GM23248 (cell line): ENCODE measurements at regions not wholly inside any gene's neighbourhood (a gene's known extent, or its start where the extent isn't known, plus 50 kb on each side); places are given as distances from the start of the nearest gene placed in this dataset.
"Not testable (repeated sequence)": the region's sequence is repeated elsewhere in the genome, so short reads cannot be mapped to it uniquely, and the experiment has no call there.

Source experiments
- DNase-seq: peaks from one replicate; pipeline ENCODE4 v3.0.0-alpha.2; 2015
- H2AFZ ChIP-seq: fragments of 200-600 bp; sonication (generic); 2 replicates; pipeline ENCODE4 v1.6.1; 2016; ENCODE audit warnings: antibody characterized with exemption
- H3F3A ChIP-seq: fragments of 200-600 bp; sonication (generic); 2 replicates; pipeline ENCODE4 v1.6.1; 2016; ENCODE audit warnings: mild to moderate bottlenecking, antibody characterized with exemption, mixed run types; ENCODE audit not compliant: insufficient read depth
- H3K27ac ChIP-seq: fragments of 200-600 bp; sonication (generic); 2 replicates; pipeline ENCODE4 v1.5.1; 2016; ENCODE audit warnings: mild to moderate bottlenecking
- H3K27me3 ChIP-seq: fragments of 200-600 bp; sonication (generic); replicated peaks from 2 replicates; pipeline ENCODE4 v1.6.1; 2016; ENCODE audit warnings: mild to moderate bottlenecking; ENCODE audit not compliant: insufficient read depth
- H3K36me3 ChIP-seq: fragments of 200-600 bp; sonication (generic); 2 replicates; pipeline ENCODE4 v1.6.1; 2016; ENCODE audit warnings: low read depth, mild to moderate bottlenecking
- H3K4me1 ChIP-seq: fragments of 200-600 bp; sonication (generic); 2 replicates; pipeline ENCODE4 v1.6.1; 2016; ENCODE audit warnings: mild to moderate bottlenecking; ENCODE audit not compliant: insufficient read depth
- H3K4me2 ChIP-seq: fragments of 200-600 bp; sonication (generic); one replicate; pipeline ENCODE4 v1.6.1; 2016; ENCODE audit warnings: mild to moderate bottlenecking; ENCODE audit not compliant: unreplicated experiment
- H3K4me3 ChIP-seq: fragments of 200-600 bp; sonication (generic); 2 replicates; pipeline ENCODE4 v1.5.1; 2016; ENCODE audit warnings: mild to moderate bottlenecking
- H3K79me2 ChIP-seq: fragments of 200-600 bp; sonication (generic); 2 replicates; pipeline ENCODE4 v1.6.1; 2016; ENCODE audit warnings: mild to moderate bottlenecking; ENCODE audit not compliant: insufficient read depth
- H3K9ac ChIP-seq: fragments of 200-600 bp; sonication (generic); 2 replicates; pipeline ENCODE4 v1.6.1; 2016; ENCODE audit warnings: mild to moderate bottlenecking
- H3K9me2 ChIP-seq: fragments of 200-600 bp; sonication (generic); 2 replicates; pipeline ENCODE4 v1.6.1; 2016; ENCODE audit warnings: mixed run types, mild to moderate bottlenecking, moderate library complexity; ENCODE audit not compliant: insufficient read depth
- H3K9me3 ChIP-seq: fragments of 200-600 bp; sonication (generic); one replicate; pipeline ENCODE4 v1.6.1; 2017; ENCODE audit warnings: low read depth
- H4K20me1 ChIP-seq: fragments of 200-600 bp; sonication (generic); 2 replicates; pipeline ENCODE4 v1.6.0; 2016; ENCODE audit not compliant: insufficient read depth
- WGBS, 2 experiments: methylation state at CpG; one replicate each; pipeline ENCODE4 v1.1.6; 2015 to 2017; ENCODE audit warnings: low lambda C conversion rate in 2 of 2, low coverage in 1 of 2; ENCODE audit errors: missing lambda C conversion rate in 2 of 2; 5-methylcytosine and 5-hydroxymethylcytosine counted together
- in situ Hi-C: fragments of 300-500 bp; cut with MboI; formaldehyde crosslinking; loops from 2 replicates; pipeline ENCODE4 v1.15.0; 2020

DNA sequence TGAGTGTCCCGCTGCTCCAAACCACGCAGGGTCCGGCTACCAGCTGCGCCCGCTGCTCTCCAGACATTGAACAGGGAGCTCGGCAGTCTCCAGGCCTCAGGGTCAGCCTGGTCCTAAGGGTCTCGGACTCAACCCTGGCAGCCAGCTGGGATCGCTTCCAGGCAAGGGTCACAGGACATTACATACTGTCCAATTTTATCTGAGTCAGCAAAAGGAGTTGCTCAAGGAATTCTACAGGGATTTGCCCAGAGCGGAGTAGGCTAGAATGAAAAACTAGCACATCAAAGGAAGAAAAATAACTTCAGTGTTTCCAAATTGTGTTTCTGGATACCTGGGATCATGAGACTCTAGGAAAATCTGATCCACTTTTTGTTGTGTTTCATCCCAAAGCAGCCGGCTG lies 112.2 kb upstream of the METTL14 start:
- H3K79me2 ChIP-seq, in situ Hi-C loops, H3K4me3 ChIP-seq, H3K27me3 ChIP-seq, H4K20me1 ChIP-seq, H3K9me2 ChIP-seq, DNase-seq, H3K4me1 ChIP-seq, H3K9ac ChIP-seq, H2AFZ ChIP-seq, H3K27ac ChIP-seq, H3F3A ChIP-seq, H3K4me2 ChIP-seq, H3K36me3 ChIP-seq, H3K9me3 ChIP-seq: not testable (repeated sequence)
- 87% methylated on average over 10 of the region's 10 CpGs for WGBS, 2 experiments

DNA sequence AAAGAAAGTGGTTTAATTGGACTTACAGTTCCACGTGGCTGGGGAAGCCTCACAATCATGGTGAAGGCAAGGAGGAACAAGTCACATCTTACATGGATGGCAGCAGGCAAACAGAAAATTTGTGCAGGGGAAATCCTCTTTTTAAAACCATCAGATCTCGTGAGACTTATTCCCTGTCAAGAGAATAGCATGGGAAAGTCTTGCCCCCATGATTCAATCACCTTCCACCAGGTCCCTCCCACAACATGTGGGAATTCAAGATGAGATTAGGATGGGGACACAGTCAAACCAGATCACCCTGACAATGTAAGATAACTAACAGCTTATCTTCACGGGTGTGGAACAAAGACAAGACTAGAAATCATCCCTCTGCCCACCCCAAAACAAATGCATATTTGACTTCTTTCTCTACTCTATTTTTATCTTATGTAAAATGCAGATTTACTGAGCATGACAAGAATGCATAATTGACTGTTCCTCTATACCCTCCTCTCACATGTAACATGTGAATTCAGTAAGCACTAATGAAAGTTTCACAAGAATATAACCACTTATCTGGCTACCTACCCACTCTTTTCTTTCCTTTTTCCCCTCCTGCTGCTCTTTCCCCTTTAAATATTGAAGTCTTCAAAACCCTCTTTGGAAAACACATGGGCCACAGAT lies 110.8 kb upstream of the METTL14 start:
- H3F3A ChIP-seq = not testable (repeated sequence)

GRCh38 chr4:118575057-118575456 lies 110.1 kb upstream of the METTL14 start:
- H3K9ac ChIP-seq, H3K9me2 ChIP-seq, H4K20me1 ChIP-seq, H3K4me1 ChIP-seq, in situ Hi-C loops, H3K9me3 ChIP-seq, H3K36me3 ChIP-seq, H3K4me3 ChIP-seq, H3F3A ChIP-seq, H3K27me3 ChIP-seq, H3K79me2 ChIP-seq: not testable (repeated sequence)
- H3K27ac ChIP-seq = peak overlapping the region; percentile 27; the same call in 1 of the 2 replicates
- H2AFZ ChIP-seq = peak overlapping the region; percentile 62
- peak overlapping the region; percentile 42 for H3K4me2 ChIP-seq
- DNase-seq = peak; percentile 36
- WGBS, 2 experiments = 74 to 85% methylated on average over 1 of the region's 1 CpG

More for the DNA sequence above, 110.8 kb upstream of the METTL14 start:
- 21 to 30% methylated on average over 3 of the region's 3 CpGs for WGBS, 2 experiments
- H3K9ac ChIP-seq, H3K79me2 ChIP-seq, H3K36me3 ChIP-seq, in situ Hi-C loops, H3K9me2 ChIP-seq, H3K27ac ChIP-seq, H3K9me3 ChIP-seq, H4K20me1 ChIP-seq, H3K4me1 ChIP-seq, H3K27me3 ChIP-seq, H3K4me3 ChIP-seq, H2AFZ ChIP-seq, DNase-seq, H3K4me2 ChIP-seq: not testable (repeated sequence)

DNA sequence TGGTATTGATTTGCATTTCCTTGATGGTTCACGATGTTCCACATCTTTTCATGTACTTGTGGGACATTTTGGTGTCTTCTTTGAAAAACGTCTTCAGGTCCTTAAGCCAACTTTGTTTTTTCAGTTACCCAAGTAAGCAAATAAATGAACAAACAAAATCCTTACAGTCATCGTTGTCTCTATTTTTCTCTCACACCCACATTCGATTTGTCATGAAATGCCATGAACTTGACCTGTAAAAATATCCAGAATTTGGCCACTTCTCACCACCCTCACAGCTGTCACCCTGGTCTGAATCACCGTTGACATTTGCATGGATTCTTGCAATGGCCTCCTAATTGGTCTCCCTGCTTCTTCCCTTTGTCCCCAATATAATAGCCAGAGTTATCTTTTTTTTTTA lies 109.5 kb upstream of the METTL14 start:
- H3K36me3 ChIP-seq, H3K79me2 ChIP-seq, H3K4me1 ChIP-seq, H3K9me2 ChIP-seq, DNase-seq, H3K27me3 ChIP-seq, H3K27ac ChIP-seq, H2AFZ ChIP-seq, H3K4me3 ChIP-seq, H3K9me3 ChIP-seq, H3F3A ChIP-seq, H3K9ac ChIP-seq, H3K4me2 ChIP-seq, in situ Hi-C loops, H4K20me1 ChIP-seq: not testable (repeated sequence)
- 54 to 57% methylated on average over 5 of the region's 5 CpGs for WGBS, 2 experiments

DNA sequence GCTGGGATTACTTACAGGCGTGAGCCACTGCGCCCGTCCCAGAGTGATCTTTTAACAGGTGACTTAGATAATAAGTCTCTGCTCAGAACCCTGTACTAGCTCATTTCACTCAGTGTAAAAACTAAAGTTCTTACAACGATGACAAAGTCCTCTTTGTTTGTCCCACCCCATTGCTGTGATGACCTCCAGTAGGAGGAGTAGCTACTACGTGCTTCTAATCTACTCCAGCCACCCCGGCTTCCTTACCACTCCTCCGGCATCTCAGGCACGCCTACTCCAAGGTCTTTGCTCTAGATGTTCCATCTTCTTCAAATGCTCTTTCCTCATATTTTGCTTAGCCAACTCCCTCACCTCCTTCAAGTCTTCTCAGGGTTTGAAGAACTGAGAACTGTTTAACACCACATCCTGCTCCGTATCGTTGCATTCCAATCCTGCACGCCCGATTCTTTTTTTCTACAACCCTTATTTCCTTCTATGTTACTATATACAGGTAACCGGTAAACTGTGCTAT lies 108.4 kb upstream of the METTL14 start:
- DNase-seq, in situ Hi-C loops, H3K9me2 ChIP-seq, H3K9me3 ChIP-seq, H3K4me3 ChIP-seq, H3K27ac ChIP-seq, H2AFZ ChIP-seq, H3K36me3 ChIP-seq, H3K27me3 ChIP-seq, H3K9ac ChIP-seq, H3F3A ChIP-seq, H3K4me1 ChIP-seq, H4K20me1 ChIP-seq, H3K4me2 ChIP-seq, H3K79me2 ChIP-seq: not testable (repeated sequence)
- 89 to 95% methylated on average over 12 to 13 of the region's 13 CpGs for WGBS, 2 experiments
